ENCODE measurements at regions not wholly inside any gene's neighbourhood (a gene's known extent, or its start where the extent isn't known, plus 50 kb on each side); places are given as distances from the start of the nearest gene placed in this dataset.

GRCh38 chr3:95926904-95927501 is 887.4 kb upstream of the EPHA6 start:
- TF ChIP-seq GATA2 (IDR thresholded peaks at IDR 0.05; ENCODE audit: low read depth, low read length) (no peak), GATA3 (IDR thresholded peaks at IDR 0.05; ENCODE audit: low read depth, low read length) (no peak)
